IMR-90 (cell line): ENCODE measurements at regions not wholly inside any gene's neighbourhood (a gene's known extent, or its start where the extent isn't known, plus 50 kb on each side); places are given as distances from the start of the nearest gene placed in this dataset.

ENCODE experiments used
- ATAC-seq: fragments of 200-7000 bp; cut with Tn5 transposase; 2 replicates; pipeline ENCODE4 v1.9.1; 2020; ENCODE audit warnings: low read depth, mild to moderate bottlenecking, moderate library complexity
- BruUV-seq: library from RNA; stranded (reverse); fragments of 400-500 nt; replicated peaks from 2 replicates; lab custom pipeline; 2021; lab: Mats Ljungman, UMichigan
- CTCF ChIA-PET: fragments of 300-600 bp; formaldehyde crosslinking; extraction: SDS; loops from one replicate; lab custom pipeline; 2021; ENCODE audit warnings: antibody characterized with exemption; lab: Yijun Ruan, JAX
- POLR2A ChIA-PET: fragments of 300-600 bp; sonication (Branson Sonifier 250); formaldehyde crosslinking; loops from one replicate; lab custom pipeline; 2022; ENCODE audit warnings: antibody characterized with exemption; ENCODE audit not compliant: unreplicated experiment; lab: Charles Lee
- DNase-seq: peaks from one replicate; pipeline ENCODE4 v3.0.0; 2013
- H2AFZ ChIP-seq: replicated peaks from 2 replicates; pipeline ENCODE3; 2013; ENCODE audit warnings: low read length, mild to moderate bottlenecking; ENCODE audit not compliant: poor library complexity
- H2AK5ac ChIP-seq: 2 replicates; pipeline ENCODE4 v1.6.1; 2013; ENCODE audit warnings: low read depth, low read length, inconsistent platforms
- H2AK9ac ChIP-seq: replicated peaks from 2 replicates; pipeline ENCODE3; 2013; ENCODE audit warnings: mild to moderate bottlenecking, low read depth, low read length, moderate library complexity; ENCODE audit not compliant: poor library complexity
- H2BK120ac ChIP-seq: 2 replicates; pipeline ENCODE4 v1.6.1; 2013; ENCODE audit warnings: low read depth, low read length, inconsistent platforms
- H2BK15ac ChIP-seq: 3 replicates; pipeline ENCODE4 v1.6.1; 2013; ENCODE audit warnings: low read depth, low read length, inconsistent platforms
- H2BK20ac ChIP-seq: 2 replicates; pipeline ENCODE4 v1.6.1; 2013; ENCODE audit warnings: low read depth, mild to moderate bottlenecking, inconsistent platforms, low read length, moderate library complexity
- H2BK5ac ChIP-seq: 2 replicates; pipeline ENCODE4 v1.6.1; 2013; ENCODE audit warnings: mild to moderate bottlenecking, low read depth, low read length, inconsistent platforms; ENCODE audit not compliant: poor library complexity, severe bottlenecking
- H3K14ac ChIP-seq: replicated peaks from 2 replicates; pipeline ENCODE4 v1.6.1; 2013; ENCODE audit warnings: low read depth, low read length, inconsistent platforms
- H3K18ac ChIP-seq: 2 replicates; pipeline ENCODE4 v1.6.1; 2013; ENCODE audit warnings: low read depth, low read length, control low read depth
- H3K23ac ChIP-seq: 2 replicates; pipeline ENCODE4 v1.6.1; 2013; ENCODE audit warnings: low read depth, low read length, inconsistent platforms
- H3K27ac ChIP-seq: 2 replicates; pipeline ENCODE4 v1.5.1; 2013; ENCODE audit warnings: mild to moderate bottlenecking, control low read depth, low read length; ENCODE audit not compliant: insufficient read depth
- H3K27me3 ChIP-seq: 2 replicates; pipeline ENCODE4 v1.6.1; 2013; ENCODE audit warnings: low read length; ENCODE audit not compliant: control insufficient read depth, insufficient read depth
- H3K36me3 ChIP-seq: 2 replicates; pipeline ENCODE4 v1.6.1; 2013; ENCODE audit warnings: low read length, mixed read lengths; ENCODE audit not compliant: control insufficient read depth, insufficient read depth
- H3K4ac ChIP-seq: 2 replicates; pipeline ENCODE4 v1.6.1; 2013; ENCODE audit warnings: low read depth, low read length, inconsistent platforms
- H3K4me1 ChIP-seq: 2 replicates; pipeline ENCODE4 v1.6.1; 2013; ENCODE audit warnings: low read length, mixed read lengths; ENCODE audit not compliant: control insufficient read depth, insufficient read depth
- H3K4me2 ChIP-seq: 2 replicates; pipeline ENCODE4 v1.6.1; 2013; ENCODE audit warnings: low read depth, mild to moderate bottlenecking, control low read depth, low read length, moderate library complexity
- H3K4me3 ChIP-seq: 2 replicates; pipeline ENCODE4 v1.5.1; 2013; ENCODE audit warnings: low read depth, mild to moderate bottlenecking, control low read depth, low read length, moderate library complexity; ENCODE audit not compliant: insufficient read depth
- H3K56ac ChIP-seq: 2 replicates; pipeline ENCODE4 v1.6.1; 2013; ENCODE audit warnings: low read length, inconsistent platforms; ENCODE audit not compliant: insufficient read depth; ENCODE audit errors: extremely low read depth
- H3K79me1 ChIP-seq, 2 experiments: 2 replicates each; pipeline ENCODE4 v1.6.1; 2013; ENCODE audit warnings: low read length in 2 of 2, inconsistent platforms in 1 of 2, low read depth in 1 of 2
- H3K9ac ChIP-seq: 2 replicates; pipeline ENCODE4 v1.6.1; 2013; ENCODE audit warnings: low read depth, low read length, control low read depth
- H3K9me1 ChIP-seq: 2 replicates; pipeline ENCODE4 v1.6.1; 2013; ENCODE audit warnings: low read length, inconsistent platforms; ENCODE audit not compliant: insufficient read depth
- H3K9me3 ChIP-seq: 2 replicates; pipeline ENCODE4 v1.6.1; 2013; ENCODE audit warnings: low read length; ENCODE audit not compliant: control insufficient read depth, insufficient read depth
- H4K20me1 ChIP-seq: 2 replicates; pipeline ENCODE4 v1.6.1; 2013; ENCODE audit warnings: low read length, inconsistent platforms; ENCODE audit not compliant: insufficient read depth
- H4K5ac ChIP-seq: 2 replicates; pipeline ENCODE4 v1.6.1; 2013; ENCODE audit warnings: mild to moderate bottlenecking, low read depth, low read length, control low read depth
- H4K8ac ChIP-seq, 2 experiments: 2 replicates each; pipeline ENCODE4 v1.6.1; 2013; ENCODE audit warnings: low read depth in 2 of 2, low read length in 2 of 2, control low read depth in 1 of 2, inconsistent platforms in 1 of 2
- H4K91ac ChIP-seq: 2 replicates; pipeline ENCODE4 v1.6.1; 2013; ENCODE audit warnings: low read depth, low read length, inconsistent platforms; ENCODE audit not compliant: insufficient read depth
- CHD1 ChIP-seq: IDR thresholded peaks from 2 replicates; pipeline ENCODE4 v1.6.1; 2012; ENCODE audit warnings: low read depth, low read length, improper control_type of control experiment
- WGBS, 2 experiments: methylation state at CpG; one replicate each; pipeline versions ENCODE4 v1.1.5 to v1.1.7; 2013; ENCODE audit warnings: missing lambda C conversion rate in 2 of 2; ENCODE audit not compliant: insufficient read length in 1 of 2; ENCODE audit errors: extremely low coverage in 2 of 2; 5-methylcytosine and 5-hydroxymethylcytosine counted together
- dilution Hi-C: fragments of 300-500 bp; cut with HindIII; formaldehyde crosslinking; loops from one replicate; pipeline ENCODE4 v1.14.3; 2018; ENCODE audit warnings: low sequenced_read_pairs; ENCODE audit not compliant: unreplicated experiment
- in situ Hi-C: fragments of 300-500 bp; cut with MboI; formaldehyde crosslinking; loops from 3 replicates; pipeline ENCODE4 v1.14.3; 2019; ENCODE audit warnings: low sequenced_read_pairs, inconsistent platforms, mixed read lengths
- intact Hi-C: fragments of 100-400 bp; cut with micrococcal nuclease; formaldehyde crosslinking; loops from 2 replicates; pipeline ENCODE4 v1.10.0; 2022
- TF ChIP-seq, protein P1 (sequence below): conservative IDR thresholded peaks from 2 replicates; pipeline ENCODE4 v1.5.1; 2012; ENCODE audit warnings: mild to moderate bottlenecking, low read depth, low read length, improper control_type of control experiment

DNA sequence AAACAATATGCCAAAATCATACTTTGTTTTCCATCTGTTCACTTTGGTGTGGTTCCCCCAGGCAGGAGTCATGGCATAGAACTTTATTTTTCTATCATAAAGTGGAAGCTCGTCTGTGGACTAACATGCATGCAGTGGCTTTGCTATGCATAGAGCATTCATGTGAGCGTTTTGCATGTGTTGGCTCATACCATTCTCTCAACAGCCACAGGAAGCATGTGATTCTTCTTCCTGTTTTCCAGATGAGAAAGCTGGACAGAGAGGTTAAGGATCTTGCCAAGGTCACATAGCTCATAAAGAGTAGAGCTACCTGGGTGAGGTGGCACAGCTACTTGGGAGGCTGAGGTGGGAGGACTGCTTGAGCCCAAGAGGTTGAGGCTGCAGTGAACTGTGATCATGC, 123.4 kb upstream of the HDGFL1 start:
- no peak for TF ChIP-seq CHD1
- TF ChIP-seq, protein P1, sequence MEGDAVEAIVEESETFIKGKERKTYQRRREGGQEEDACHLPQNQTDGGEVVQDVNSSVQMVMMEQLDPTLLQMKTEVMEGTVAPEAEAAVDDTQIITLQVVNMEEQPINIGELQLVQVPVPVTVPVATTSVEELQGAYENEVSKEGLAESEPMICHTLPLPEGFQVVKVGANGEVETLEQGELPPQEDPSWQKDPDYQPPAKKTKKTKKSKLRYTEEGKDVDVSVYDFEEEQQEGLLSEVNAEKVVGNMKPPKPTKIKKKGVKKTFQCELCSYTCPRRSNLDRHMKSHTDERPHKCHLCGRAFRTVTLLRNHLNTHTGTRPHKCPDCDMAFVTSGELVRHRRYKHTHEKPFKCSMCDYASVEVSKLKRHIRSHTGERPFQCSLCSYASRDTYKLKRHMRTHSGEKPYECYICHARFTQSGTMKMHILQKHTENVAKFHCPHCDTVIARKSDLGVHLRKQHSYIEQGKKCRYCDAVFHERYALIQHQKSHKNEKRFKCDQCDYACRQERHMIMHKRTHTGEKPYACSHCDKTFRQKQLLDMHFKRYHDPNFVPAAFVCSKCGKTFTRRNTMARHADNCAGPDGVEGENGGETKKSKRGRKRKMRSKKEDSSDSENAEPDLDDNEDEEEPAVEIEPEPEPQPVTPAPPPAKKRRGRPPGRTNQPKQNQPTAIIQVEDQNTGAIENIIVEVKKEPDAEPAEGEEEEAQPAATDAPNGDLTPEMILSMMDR, result no peak
- no peaks in the 10 kb centered on the region for H3K79me1 ChIP-seq
- H3K18ac ChIP-seq, result no peak overlapping the region
- H4K91ac ChIP-seq, result no peak overlapping the region
- H3K27me3 ChIP-seq, result no peaks in the 10 kb centered on the region
- no peaks in the 10 kb centered on the region for H4K20me1 ChIP-seq
- no peak overlapping the region for H2BK120ac ChIP-seq
- no peak overlapping the region for H3K4ac ChIP-seq
- H3K9ac ChIP-seq, result no peak overlapping the region
- H3K9me1 ChIP-seq, result no peaks in the 10 kb centered on the region; the same call in 1 of the 2 replicates
- DNase-seq (no peak), ATAC-seq (no peak)
- H2AK5ac ChIP-seq, result no peak overlapping the region
- no peak overlapping the region for H3K27ac ChIP-seq
- H3K36me3 ChIP-seq, result no peaks in the 10 kb centered on the region
- H2BK20ac ChIP-seq, result no peak overlapping the region
- BruUV-seq, result no TSS peak
- H4K5ac ChIP-seq, result no peak overlapping the region
- 100% methylated on average over 1 of the region's 2 CpGs; no CpG with 5 or more reads in 1 of the 2 experiments for WGBS, 2 experiments
- no peak overlapping the region for H3K4me3 ChIP-seq
- H3K23ac ChIP-seq, result no peak overlapping the region
- H3K4me2 ChIP-seq, result no peak overlapping the region
- H2BK15ac ChIP-seq, result no peak overlapping the region
- H3K9me3 ChIP-seq, result peaks cover 2% of the 10 kb centered on the region; the same call in 1 of the 2 replicates
- no peak overlapping the region for H3K56ac ChIP-seq
- ChIA-PET CTCF (interaction anchor here (0.6 kb wide), 1 partner anchor 808 kb away, joined by 3 read pairs; no protein-coding TSS in a partner anchor), POLR2A (no interaction called here)
- intact Hi-C loops (no loop called here), dilution Hi-C loops (no loop called here), in situ Hi-C loops (no loop called here)
- H2BK5ac ChIP-seq, result no peak overlapping the region
- no peak overlapping the region for H2AK9ac ChIP-seq
- 0 out of 2 replicates have a peak, but pooled peaks cover 3% of the 10 kb centered on the region for H3K4me1 ChIP-seq
- no peak overlapping the region for H4K8ac ChIP-seq
- no peak overlapping the region for H2AFZ ChIP-seq
- no peak overlapping the region for H3K14ac ChIP-seq
